ENCODE measurements at regions not wholly inside any gene's neighbourhood (a gene's known extent, or its start where the extent isn't known, plus 50 kb on each side); places are given as distances from the start of the nearest gene placed in this dataset.

GRCh38 chr3:70789878-70790277 lies 477.4 kb upstream of the MDFIC2 start:
- no peak for DNase-seq

GRCh38 chr3:70780790-70781189 lies 468.4 kb upstream of the MDFIC2 start:
- DNase-seq = no peak

GRCh38 chr3:70779296-70779695 lies 466.9 kb upstream of the MDFIC2 start:
- DNase-seq = no peak

- DNase-seq = no peak
Observed at GRCh38 chr3:70776081-70776480, 463.6 kb upstream of the MDFIC2 start.

- DNase-seq = no peak
Observed at GRCh38 chr3:70775257-70775656, 462.8 kb upstream of the MDFIC2 start.

- DNase-seq = no peak
Observed at GRCh38 chr3:70774641-70775040, 462.2 kb upstream of the MDFIC2 start.

GRCh38 chr3:70771426-70772147 lies 459.1 kb upstream of the MDFIC2 start:
- no peak for DNase-seq

GRCh38 chr3:70770650-70771049 lies 458.2 kb upstream of the MDFIC2 start:
- no peak for DNase-seq

GRCh38 chr3:70766301-70766700 lies 453.9 kb upstream of the MDFIC2 start:
- no peak for DNase-seq

GRCh38 chr3:70763894-70764293 lies 451.5 kb upstream of the MDFIC2 start:
- DNase-seq = no peak

- DNase-seq = no peak
Observed at GRCh38 chr3:70757658-70758057, 445.2 kb upstream of the MDFIC2 start.

- DNase-seq = no peak
Observed at GRCh38 chr3:70755526-70755925, 443.1 kb upstream of the MDFIC2 start.

GRCh38 chr3:70754314-70754713 lies 441.9 kb upstream of the MDFIC2 start:
- DNase-seq = no peak

- peak; percentile 4 for DNase-seq
Observed at GRCh38 chr3:70753572-70753971, 441.1 kb upstream of the MDFIC2 start.

- DNase-seq = no peak
Observed at GRCh38 chr3:70752051-70752450, 439.6 kb upstream of the MDFIC2 start.

GRCh38 chr3:70749122-70749521 lies 436.7 kb upstream of the MDFIC2 start:
- no peak for DNase-seq

GRCh38 chr3:70748593-70748992 lies 436.2 kb upstream of the MDFIC2 start:
- DNase-seq = no peak

- no peak for DNase-seq
Observed at GRCh38 chr3:70747847-70748246, 435.4 kb upstream of the MDFIC2 start.

GRCh38 chr3:70744536-70744935 lies 432.1 kb upstream of the MDFIC2 start:
- DNase-seq = no peak

GRCh38 chr3:70743754-70744153 lies 431.3 kb upstream of the MDFIC2 start:
- DNase-seq = no peak

GRCh38 chr3:70742081-70742480 lies 429.6 kb upstream of the MDFIC2 start:
- no peak for DNase-seq

GRCh38 chr3:70740872-70741271 lies 428.4 kb upstream of the MDFIC2 start:
- DNase-seq = no peak

GRCh38 chr3:70740071-70740470 lies 427.6 kb upstream of the MDFIC2 start:
- no peak for DNase-seq

GRCh38 chr3:70738291-70738681 lies 425.8 kb upstream of the MDFIC2 start:
- peak; percentile 20 for DNase-seq

GRCh38 chr3:70737666-70738290 lies 425.3 kb upstream of the MDFIC2 start:
- DNase-seq = peak; percentile 1

All from hematopoietic multipotent progenitor cell treated with erythropoietin and hydrocortisone succinate and interleukin-3 and kit ligand, for 6 days (in vitro differentiated cells).